T1000 (cell line): ENCODE measurements at regions not wholly inside any gene's neighbourhood (a gene's known extent, or its start where the extent isn't known, plus 50 kb on each side); places are given as distances from the start of the nearest gene placed in this dataset.

Experiments used
- DNase-seq: peaks from one replicate; lab custom pipeline; 2025; ENCODE audit warnings: mixed read lengths; lab: John Stamatoyannopoulos, UW

DNA sequence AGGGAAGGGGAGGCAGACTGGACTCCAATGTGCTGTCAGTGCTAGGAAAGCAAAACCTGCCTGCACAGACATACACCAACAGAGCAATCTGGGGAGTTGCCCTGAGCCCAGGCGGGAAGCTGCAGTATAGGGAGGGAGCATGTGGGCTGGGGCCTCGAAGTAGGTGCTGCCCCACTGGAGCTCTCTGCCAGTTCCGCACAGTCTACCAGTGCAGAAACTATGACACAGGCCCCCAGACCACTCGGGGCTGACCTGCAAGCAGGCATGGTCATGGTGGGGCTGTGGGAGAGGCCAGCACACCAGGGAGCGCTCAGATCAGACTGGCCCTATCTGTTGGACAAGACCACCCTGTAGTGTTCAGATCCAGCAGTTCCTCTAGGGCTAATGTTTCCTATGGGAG lies 344.1 kb upstream of the TRAM1L1 start:
- no peak for DNase-seq

DNA sequence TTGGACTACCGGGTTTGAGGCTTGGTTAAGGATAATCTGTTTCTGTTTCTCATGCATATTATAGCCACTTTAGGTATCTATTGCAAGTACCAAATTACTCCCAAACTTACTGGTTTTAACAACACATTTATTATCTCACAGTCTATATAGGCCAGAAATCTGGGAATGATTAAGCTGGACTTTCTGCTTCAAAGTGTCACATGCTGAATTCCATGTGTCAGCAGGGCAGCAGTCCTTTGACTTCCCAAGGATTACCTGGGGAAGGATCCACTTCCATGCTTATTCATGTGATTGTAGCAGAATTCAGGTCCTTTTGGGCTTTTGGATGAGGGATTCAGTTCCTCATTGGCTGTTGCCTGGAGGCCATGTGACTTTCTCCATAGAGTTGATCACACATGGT lies 349.0 kb upstream of the TRAM1L1 start:
- no peak for DNase-seq

DNA sequence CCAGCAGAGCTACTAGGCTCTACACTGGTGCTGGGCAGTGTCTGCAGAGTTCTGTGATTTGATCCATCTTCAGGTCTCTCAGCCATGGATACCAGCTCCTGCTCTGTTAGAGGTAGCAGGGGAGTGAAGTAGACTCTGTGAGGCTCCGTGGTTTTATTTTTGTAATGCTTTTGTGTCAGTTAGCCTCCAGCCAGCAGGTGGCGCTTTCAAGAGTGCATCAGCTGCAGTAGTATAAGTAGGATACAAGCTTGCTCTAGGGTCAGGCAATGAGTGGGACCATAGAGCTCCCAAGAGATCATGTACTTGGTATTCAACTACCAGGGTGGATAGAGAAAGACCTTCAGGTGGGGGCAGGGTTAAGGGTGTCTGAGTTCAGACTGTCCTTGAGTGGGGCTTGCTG lies 362.5 kb upstream of the TRAM1L1 start:
- no peak for DNase-seq

DNA sequence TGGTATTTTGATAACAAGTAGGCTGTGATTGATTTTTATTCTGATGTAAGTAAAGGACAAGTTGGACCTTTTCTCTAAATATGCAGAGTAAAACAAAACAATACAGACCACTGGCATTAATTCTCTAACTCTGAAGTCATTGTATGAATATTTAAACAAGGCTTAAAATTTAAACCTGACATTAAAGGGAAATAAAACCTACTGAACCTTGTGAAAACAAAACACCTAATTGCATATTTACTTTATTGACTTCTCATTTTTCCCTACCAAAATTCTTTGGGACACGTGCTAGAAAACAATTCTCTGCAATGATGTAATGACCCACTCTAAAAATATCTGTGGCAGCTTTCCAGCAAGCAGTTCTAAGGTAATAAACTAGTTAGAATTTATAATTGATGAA lies 369.7 kb upstream of the TRAM1L1 start:
- DNase-seq: no peak

DNA sequence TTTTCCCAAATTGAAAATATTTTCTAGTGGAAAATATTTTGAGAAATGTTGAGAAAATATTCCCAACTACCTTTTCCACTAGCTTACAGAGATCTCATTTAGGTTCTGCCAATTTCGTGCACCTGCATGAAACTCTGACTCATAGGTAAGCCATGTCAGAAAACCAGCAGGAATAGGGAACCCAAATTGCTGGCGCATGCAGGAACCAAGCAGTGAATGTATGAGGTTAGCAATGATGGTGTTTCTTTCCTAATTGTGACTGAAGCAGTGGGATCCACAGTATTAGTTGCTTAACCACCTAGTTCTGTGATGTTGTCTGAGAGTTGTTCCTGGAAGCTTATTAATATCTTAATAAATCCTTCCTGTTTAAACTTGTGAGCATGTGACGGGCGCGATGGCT lies 381.0 kb upstream of the TRAM1L1 start:
- DNase-seq: no peak

DNA sequence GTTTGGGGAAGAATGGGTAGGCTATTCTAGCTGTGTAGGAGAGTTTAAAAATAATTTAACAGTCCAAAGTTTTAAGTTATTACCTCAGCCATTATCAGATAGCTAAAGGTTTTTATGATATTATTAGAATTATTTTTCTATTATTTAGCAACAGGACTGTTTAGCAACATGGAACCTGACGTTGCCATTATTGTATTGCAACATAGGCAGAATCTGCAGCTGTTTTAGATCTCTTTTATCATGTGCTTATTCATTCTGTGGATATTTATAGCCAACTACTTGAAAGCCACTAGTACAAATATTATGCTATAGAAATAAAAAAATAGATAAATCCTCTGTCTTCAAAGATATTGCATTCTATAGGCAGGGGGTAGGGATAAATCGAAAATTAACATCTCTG lies 382.0 kb upstream of the TRAM1L1 start:
- DNase-seq: no peak

DNA sequence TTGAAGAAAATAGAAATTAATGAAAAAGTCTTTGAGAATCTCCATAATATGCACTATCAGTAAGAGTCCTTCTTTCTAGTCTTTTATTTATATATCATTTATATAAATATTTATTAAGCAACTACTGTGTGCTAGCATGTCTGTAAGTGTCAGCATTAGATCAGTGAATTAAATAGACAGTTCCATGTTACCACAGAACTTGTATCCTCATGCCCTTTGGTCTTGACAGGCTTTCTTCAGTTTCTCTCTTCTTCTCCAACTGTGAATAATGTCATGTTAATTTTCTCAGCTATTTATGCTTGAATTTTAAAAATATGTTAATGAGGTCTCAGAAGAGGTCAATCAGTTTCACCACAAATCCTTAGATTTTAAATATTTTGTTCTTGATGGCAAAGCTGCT lies 389.6 kb upstream of the TRAM1L1 start:
- DNase-seq: no peak

DNA sequence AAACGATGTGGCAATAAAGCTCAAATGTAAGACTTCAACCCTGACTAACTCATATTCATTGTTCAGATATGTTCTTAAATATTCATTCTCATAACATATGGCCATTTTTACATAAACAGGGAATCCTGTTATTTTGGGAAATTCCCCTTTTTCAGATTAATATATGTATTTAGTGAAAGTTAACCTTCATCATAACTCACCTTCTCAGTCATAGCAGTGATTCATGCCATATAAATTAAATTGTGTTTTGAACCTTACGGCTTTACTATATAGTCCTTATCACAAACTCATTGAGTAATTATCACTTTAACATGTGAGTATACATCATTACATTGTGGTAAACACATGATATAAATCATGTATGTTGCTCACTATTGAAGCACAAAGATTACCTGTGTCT lies 392.5 kb upstream of the TRAM1L1 start:
- no peak for DNase-seq

DNA sequence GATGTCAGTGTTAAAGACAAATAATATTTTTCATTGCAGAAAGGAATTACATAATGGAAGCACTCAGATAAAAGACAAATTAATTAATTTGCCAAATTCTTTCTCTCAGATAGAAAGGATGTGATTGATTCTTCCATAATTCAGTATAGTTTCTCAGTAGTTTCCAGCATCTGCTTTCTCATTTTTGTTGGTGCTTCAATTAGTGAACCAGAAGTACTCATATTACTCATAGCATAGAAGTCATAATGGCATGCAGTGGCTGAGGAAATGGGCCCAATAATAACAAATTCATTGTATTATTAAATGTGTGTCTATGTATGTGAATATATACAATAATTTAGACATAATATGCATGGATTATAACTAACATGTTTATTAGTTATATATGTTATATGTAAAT lies 393.3 kb upstream of the TRAM1L1 start:
- no peak for DNase-seq

DNA sequence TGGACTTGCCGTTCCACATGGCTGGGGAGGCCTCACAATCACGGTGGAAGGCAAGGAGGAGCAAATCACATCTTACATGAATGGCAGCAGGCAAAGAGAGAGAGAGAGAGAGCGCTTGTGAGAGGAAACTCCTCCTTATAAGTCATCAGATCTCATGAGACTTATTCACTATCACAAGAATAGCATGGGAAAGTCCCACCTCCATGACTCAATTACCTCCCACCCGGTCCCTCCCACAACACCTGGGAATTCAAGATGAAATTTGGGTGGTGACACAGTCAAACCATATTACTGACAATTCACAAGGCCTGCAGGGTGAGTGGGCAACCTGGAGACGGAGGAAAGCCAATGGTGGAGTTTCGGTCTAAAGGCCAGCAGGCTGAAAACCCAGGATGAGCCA lies 394.3 kb upstream of the TRAM1L1 start:
- no peak for DNase-seq

DNA sequence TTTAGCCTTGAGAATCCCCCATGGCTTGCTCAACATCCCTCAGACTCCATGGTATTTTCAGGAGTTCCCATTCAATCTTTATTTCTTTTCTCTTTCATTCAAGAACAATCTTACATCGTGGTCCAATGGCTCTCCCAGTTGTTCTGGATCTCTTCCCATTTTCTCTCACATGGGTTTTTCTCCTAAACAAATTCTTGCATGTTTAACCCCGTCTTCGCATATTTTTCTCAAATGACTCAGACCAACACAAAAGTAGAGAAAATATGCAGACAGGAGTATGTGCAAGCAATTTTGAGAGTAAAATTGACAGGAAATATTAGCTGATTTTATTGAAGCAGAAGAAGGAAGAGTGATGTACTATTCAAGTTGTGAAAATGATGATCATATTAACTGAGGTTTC lies 396.4 kb upstream of the TRAM1L1 start:
- DNase-seq: no peak

DNA sequence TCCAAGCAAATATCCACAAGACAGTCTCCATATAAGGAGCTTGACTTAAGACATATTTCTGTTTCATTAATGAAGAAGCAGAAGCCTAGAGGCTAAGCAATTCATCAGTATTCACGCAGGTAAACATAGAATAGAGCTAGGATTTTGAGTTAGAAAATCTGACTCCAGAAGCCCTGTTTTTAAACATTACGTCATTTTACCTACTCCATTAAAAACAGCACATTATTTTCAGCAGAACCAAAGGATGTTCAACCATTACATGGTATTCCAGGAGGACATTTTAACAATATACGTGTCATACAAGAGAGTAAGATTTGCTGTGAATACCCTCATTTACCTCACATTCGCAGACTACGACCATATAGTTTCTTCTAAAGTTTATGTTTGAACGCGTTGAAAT lies 403.3 kb upstream of the TRAM1L1 start:
- no peak for DNase-seq

DNA sequence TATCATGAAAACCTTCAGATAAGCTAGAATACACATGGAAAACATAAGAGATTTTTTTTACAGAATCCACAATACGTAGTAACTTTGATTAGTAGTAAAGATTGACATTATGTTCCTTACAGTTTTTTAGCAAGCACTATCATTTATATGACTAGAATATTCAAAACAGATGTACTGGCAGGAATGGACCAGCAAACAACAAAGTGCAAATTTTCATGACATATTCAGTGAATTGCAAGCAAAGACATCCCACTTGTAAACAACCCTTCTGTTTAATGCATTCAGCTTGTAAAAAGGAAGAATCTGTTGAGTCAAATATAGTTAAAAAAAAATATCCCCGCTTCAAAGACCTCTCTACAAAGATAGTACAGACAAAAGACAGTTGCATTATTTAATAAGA lies 403.7 kb upstream of the TRAM1L1 start:
- DNase-seq: no peak

DNA sequence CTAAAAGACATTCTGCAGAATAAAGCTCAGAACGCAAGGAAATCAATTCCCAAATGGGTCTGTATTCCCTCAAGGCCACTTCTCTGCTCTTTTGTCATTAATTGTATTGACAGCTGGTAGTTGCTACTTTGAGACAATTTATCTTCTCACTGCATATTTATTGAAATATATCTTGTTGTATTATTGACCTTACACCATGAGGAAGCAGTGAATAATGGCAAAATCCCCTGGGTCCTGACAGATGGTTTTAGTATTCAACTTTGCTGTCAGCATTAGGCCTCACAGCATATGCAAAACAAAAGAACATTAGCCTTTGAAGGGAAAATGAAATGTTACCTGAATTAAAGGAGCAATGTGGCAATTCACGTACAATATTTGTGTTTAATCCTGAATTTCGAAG lies 406.1 kb upstream of the TRAM1L1 start:
- DNase-seq: no peak

DNA sequence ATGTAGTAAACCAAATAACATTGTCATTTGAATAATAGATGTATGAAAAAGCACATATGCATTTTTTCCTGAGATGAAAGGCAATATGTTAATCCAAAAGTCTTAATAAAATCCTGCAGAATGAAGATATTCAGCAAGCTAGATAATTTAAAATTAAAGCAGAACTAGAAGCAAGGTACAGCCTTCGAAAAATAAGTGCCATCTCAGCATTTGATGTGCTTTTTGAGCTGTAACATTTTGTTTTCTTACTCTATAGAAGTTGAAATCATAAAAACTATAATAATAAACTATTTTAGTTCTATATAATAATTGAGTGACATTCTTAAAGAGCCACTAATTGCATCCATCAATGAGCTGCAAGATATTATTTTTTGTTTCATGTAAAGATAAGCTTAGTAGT lies 410.4 kb upstream of the TRAM1L1 start:
- DNase-seq: no peak

DNA sequence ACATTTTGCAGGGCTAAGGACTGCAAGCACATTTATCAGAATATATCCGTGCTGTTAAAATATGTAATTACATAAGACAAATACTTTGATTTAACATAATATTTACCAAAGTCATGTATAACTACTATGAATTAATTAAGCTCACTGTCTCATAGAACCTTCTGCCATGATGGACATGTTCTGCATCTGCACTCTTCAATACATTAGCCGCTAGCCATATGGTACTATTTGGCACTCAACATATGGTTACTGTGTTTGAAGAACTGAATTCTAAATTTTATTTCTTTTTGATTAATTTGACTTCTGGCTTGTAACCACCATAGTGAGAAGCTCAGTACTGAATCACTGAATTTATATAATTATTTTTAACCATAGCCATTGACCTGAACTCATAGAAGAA lies 427.0 kb upstream of the TRAM1L1 start:
- no peak for DNase-seq

DNA sequence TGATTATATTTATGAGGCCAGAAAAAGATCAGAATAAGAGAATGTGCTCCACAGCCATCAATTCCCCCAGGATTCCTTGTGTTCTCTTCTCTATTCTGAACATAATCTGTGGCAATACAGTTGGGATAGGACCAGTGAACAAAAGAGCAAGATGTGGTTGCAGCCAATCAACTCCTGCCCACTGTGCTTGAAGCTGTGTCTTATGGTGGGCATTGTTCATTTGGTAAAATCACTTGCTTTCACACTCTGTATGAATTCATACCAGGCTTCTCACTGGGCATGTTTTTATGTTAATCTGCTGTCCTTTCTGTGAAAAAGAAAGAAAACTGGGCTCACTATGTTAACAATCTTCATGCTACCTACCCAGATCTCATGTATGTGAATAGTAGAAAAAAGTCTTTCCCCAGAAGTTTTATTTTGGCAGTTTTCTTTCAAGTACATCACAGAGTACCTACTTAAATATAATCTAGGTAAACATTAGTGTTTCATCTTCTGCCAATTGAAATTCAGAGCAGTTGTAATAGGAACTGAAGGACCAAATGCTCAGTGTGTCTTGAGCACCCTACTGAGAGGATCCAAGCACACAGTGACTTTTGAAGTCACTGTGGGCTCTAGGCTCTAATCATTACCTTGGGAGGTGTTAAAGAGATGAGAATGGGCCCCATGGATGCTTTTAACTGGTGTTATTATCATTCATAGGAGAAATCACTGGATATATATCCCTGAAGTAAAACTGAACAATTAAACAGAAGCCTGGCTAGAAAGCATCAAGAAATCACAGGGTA lies 429.2 kb upstream of the TRAM1L1 start:
- DNase-seq: no peak

DNA sequence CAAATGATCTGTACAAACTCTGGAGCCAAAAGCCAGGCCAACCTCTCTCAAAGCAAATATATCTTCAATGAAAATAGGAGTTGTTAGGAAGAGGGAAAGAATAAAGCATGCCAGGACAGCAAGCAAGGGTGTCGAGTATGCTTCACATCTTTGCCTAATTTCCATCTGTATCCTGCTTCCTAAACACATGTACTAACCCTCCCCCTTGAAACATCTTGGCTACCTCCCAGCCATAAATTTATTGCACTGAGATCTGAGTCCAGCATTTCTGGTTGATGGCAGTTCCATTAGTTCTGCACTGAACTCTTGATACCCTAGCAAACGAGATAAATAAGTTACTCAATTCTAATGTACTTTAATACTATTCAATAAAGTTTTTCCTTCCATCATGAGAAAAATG lies 430.5 kb upstream of the TRAM1L1 start:
- no peak for DNase-seq

DNA sequence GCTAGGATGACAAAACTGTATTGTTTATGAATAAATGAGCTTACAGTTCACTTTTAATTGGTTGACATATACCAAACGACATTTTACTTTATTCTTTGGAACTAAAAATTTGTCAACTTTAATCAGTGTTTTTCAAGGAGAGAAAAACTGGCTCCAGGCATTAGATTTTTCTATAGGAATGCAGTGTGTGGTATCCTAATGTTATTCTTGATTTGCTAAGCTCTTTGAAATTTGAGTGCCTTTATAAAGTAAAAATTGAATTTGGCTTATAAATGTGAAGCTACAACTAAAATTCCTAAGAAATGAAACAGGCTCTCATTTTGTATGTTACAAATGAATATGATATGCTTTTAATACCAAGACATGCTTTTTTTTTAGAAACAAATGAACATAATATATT lies 442.2 kb upstream of the TRAM1L1 start:
- DNase-seq: no peak

DNA sequence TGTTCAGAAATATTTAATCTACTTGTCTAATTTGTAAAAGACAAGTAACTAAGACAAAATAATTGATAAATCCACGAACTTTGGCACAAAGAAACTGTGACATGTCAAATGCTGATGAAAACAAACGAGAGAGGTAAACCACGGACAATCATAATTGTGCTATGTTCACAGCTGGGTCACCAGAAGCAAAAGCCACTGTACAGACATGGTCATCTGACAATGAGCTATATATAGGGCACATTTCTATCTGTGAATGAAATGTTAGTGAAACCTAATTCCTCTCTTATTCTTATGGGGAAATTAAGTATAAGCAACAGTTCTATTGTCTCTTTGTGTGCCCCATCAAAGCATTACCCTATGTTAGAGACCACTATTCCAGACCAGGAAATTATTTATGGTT lies 444.0 kb upstream of the TRAM1L1 start:
- no peak for DNase-seq

DNA sequence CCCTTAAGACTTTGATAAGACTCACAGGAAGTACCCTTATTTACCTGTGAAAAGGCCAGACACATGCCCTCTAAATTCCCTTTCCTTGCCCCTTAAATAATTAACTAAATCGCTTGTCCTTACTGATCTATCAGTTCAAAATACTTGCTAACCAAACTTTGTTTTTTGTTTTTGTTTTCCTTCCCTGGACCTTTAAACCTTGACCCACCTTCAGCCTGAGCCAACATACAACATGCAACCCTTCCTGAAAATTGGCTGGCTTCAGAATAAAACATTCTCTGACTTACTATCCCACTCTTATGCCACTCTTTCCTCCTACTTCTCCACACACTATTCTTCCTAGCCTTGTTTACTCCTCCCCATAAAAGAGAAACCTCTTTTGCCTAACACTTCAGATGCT lies 448.1 kb upstream of the TRAM1L1 start:
- DNase-seq: no peak

DNA sequence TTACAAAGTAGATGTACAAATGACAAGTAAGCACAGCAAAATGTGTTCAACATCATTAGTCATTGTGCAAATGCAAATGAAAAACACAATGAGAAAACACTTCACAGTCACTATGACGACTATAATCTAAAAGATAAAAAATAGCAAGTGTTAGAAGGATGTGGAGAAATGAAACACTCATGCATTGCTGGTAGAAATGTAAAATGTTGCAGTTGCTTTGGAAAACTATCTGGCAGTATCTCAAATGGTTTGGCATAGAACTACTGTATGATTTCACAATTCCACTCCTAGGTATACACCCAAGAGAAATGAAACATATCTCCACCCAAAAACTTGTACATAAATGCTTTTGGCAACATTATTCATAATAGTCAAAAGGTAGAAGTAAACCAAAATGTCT lies 459.7 kb upstream of the TRAM1L1 start:
- no peak for DNase-seq

DNA sequence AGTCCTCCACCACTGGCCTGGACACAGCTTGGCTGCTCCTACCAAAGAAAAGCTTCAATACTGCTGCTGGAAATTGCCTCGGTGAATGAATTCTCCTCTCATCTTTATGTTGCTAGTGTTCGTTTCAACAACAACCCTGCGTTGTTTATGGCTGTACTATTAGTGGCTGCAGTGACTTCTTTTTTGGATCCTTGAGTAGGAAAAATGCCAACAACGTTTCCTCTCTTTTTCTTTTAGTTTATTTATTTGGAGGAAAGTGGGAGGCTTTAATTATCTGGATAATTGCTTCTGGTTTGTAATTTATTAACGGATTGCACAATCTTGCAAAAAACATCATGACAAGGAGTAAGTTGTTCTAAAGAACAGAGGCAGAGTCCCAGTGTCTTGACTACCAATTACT lies 464.1 kb upstream of the TRAM1L1 start:
- DNase-seq: no peak

DNA sequence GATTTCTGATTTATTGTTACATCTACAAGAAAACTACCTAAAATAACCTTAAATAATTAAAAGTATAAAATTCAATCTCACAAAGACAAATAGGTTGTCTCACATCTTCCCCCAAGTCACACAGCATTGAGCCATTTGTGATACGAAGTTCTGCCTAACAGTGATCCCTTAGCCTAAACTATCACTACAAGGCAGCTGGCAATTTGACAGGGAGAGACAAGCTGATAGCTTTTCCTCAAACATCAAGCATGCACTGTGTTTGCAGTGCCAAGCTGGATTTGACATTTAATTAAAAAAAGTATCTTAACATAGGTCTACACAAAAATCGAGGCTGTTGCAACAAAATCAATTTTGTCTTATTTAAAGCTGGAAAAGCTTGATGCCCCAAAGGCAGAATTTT lies 464.7 kb upstream of the TRAM1L1 start:
- no peak for DNase-seq

DNA sequence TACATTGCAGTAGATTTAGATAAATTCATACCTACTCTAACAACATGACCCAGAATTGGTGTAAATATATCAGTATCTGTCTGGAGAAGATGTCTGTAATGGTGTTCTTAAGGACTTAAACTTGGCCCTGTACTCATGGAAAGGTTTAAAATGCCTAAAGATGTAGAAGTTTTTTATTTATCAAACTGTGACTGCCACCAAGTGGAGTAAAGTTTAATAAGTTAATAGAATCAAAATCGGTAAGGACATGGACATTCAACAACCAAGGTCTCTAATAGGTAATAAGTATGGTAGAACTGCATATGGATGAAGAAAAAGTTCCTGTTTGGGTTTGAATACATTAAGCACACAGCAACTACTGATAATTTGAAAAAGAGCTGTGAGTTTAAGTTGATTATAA lies 474.0 kb upstream of the NDST3 start:
- no peak for DNase-seq
